RWPE1 (cell line): ENCODE measurements at regions not wholly inside any gene's neighbourhood (a gene's known extent, or its start where the extent isn't known, plus 50 kb on each side); places are given as distances from the start of the nearest gene placed in this dataset.

Experiments used
- CTCF ChIA-PET: fragments of 350-600 bp; sonication (Branson Sonifier 250); formaldehyde crosslinking; extraction: SDS; loops from one replicate; lab custom pipeline; 2021; lab: Yijun Ruan, JAX
- POLR2A ChIA-PET: fragments of 400-600 bp; formaldehyde crosslinking; extraction: SDS; loops from one replicate; lab custom pipeline; 2020; ENCODE audit warnings: antibody characterized with exemption; ENCODE audit not compliant: low non-redundant PET; lab: Yijun Ruan, JAX
- DNase-seq: peaks from one replicate; pipeline ENCODE4 v3.0.0; 2012; ENCODE audit warnings: low spot score
- H3K27ac ChIP-seq: fragments of 450-650 bp; 2 replicates; pipeline ENCODE4 v1.5.1; 2017
- CTCF ChIP-seq: fragments of 450-650 bp; conservative IDR thresholded peaks from 2 replicates; pipeline ENCODE4 v1.5.1; 2017; ENCODE audit warnings: low read depth, mild to moderate bottlenecking

GRCh38 chr2:67707896-67708295, 310.8 kb downstream of the ETAA1 start:
- no peak for TF ChIP-seq CTCF
- POLR2A ChIA-PET: no interaction called here
- no peak overlapping the region for H3K27ac ChIP-seq
- CTCF ChIA-PET: no interaction called here
- DNase-seq: no peak

- POLR2A ChIA-PET: no interaction called here
- no peak overlapping the region for H3K27ac ChIP-seq
- CTCF ChIA-PET: no interaction called here
- TF ChIP-seq CTCF: no peak
- no peak for DNase-seq
Measured at GRCh38 chr2:67709835-67710234, 312.7 kb downstream of the ETAA1 start.

GRCh38 chr2:67712484-67712883, 315.4 kb downstream of the ETAA1 start:
- no peak for DNase-seq
- H3K27ac ChIP-seq: no peak overlapping the region
- ChIA-PET CTCF (no interaction called here), POLR2A (no interaction called here)
- TF ChIP-seq CTCF: no peak

- ChIA-PET POLR2A (no interaction called here), CTCF (no interaction called here)
- no peak for TF ChIP-seq CTCF
- no peak overlapping the region for H3K27ac ChIP-seq
- no peak for DNase-seq
Measured at GRCh38 chr2:67713376-67713775, 316.2 kb downstream of the ETAA1 start.

GRCh38 chr2:67716895-67717396, 319.8 kb downstream of the ETAA1 start:
- POLR2A ChIA-PET: no interaction called here

GRCh38 chr2:67717692-67718091, 320.6 kb downstream of the ETAA1 start:
- no peak overlapping the region for H3K27ac ChIP-seq
- ChIA-PET POLR2A (no interaction called here), CTCF (no interaction called here)
- TF ChIP-seq CTCF: no peak
- DNase-seq: no peak

More at GRCh38 chr2:67716895-67717396, 319.8 kb downstream of the ETAA1 start:
- no peak overlapping the region for H3K27ac ChIP-seq
- CTCF ChIA-PET: no interaction called here
- TF ChIP-seq CTCF: no peak
- no peak for DNase-seq
